ENCODE measurements at regions not wholly inside any gene's neighbourhood (a gene's known extent, or its start where the extent isn't known, plus 50 kb on each side); places are given as distances from the start of the nearest gene placed in this dataset.
A peak's percentile ranks its signal among the peaks of the same experiment; 100 is the strongest.

DNA sequence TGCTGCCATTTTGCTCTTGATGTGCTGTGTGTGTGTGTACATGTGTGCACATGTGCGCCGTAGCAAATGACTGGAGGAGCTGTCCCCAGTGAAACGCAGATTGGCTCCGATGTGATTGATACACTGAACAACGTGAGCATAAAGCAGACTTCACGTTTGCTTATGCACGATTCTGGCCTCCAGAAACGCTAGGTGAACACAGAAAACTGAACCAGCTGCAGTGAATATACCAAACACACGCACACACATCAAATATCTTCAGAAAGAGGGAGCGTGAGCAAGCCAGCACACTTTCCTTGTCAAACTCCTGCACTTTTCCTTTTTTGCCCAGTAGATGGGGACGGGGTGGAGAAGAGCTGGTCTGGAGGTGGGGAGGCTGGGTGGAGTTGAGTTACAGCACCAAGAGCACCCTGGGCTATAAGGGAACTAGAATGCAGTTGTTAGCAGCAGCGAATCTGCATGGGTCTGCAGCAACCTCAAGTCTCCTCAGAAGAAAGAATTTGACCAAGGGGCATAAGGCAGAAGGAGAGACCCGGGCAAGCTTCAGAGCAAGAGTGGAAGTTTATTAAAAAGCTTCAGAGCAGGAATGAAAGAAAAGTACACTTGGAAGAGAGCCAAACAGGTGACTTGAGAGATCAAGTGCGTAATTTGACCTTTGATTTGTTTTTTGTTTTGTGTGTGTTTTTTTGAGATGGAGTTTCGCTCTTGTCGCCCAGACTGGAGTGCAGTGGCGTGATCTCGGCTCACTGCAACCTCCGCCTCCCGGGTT is 77.8 kb upstream of the CADM1 start:
- DNase-seq (ENCODE audit: low spot score): no peak
- Histone ChIP-seq H3K4me3 (ENCODE audit: low read depth in 1 of 3, low read length in 3 of 3) (no peak overlapping the region), H3K27ac (ENCODE audit: low read depth in 1 of 2, low read length in 2 of 2) (peak overlapping the region; percentile 51 to 55), H3K36me3 (ENCODE audit: control insufficient read depth in 4 of 4, insufficient read depth in 3 of 4, low read depth in 1 of 4, low read length in 3 of 4) (no peaks in the 10 kb centered on the region), H3K27me3 (ENCODE audit: control insufficient read depth in 4 of 4, insufficient read depth in 4 of 4, low read length in 3 of 4) (no peaks in the 10 kb centered on the region), H3K4me1 (ENCODE audit: control insufficient read depth in 4 of 4, insufficient read depth in 4 of 4, low read length in 3 of 4) (peaks cover 0 to 8% (median 5%) of the 10 kb centered on the region in 4 donors), H3K9ac (ENCODE audit: low read depth in 1 of 2, low read length in 2 of 2) (peak overlapping the region in 1 of 2 donors; percentile 39), H3K9me3 (ENCODE audit: control insufficient read depth in 4 of 4, low read length in 3 of 4) (peaks cover 0 to 1% (median 0%) of the 10 kb centered on the region in 4 donors)
- 54% methylated on average over 20 of the region's 20 CpGs for WGBS
- TF ChIP-seq HNF4A (conservative IDR thresholded peaks at IDR 0.05): peak; percentile 48 to 75
- TF ChIP-seq, protein P1, sequence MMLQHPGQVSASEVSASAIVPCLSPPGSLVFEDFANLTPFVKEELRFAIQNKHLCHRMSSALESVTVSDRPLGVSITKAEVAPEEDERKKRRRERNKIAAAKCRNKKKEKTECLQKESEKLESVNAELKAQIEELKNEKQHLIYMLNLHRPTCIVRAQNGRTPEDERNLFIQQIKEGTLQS (IDR thresholded peaks at IDR 0.05): no peak
- TF ChIP-seq, protein P2, sequence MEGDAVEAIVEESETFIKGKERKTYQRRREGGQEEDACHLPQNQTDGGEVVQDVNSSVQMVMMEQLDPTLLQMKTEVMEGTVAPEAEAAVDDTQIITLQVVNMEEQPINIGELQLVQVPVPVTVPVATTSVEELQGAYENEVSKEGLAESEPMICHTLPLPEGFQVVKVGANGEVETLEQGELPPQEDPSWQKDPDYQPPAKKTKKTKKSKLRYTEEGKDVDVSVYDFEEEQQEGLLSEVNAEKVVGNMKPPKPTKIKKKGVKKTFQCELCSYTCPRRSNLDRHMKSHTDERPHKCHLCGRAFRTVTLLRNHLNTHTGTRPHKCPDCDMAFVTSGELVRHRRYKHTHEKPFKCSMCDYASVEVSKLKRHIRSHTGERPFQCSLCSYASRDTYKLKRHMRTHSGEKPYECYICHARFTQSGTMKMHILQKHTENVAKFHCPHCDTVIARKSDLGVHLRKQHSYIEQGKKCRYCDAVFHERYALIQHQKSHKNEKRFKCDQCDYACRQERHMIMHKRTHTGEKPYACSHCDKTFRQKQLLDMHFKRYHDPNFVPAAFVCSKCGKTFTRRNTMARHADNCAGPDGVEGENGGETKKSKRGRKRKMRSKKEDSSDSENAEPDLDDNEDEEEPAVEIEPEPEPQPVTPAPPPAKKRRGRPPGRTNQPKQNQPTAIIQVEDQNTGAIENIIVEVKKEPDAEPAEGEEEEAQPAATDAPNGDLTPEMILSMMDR (IDR thresholded peaks at IDR 0.05; ENCODE audit: low read depth, low read length, missing input control): peak; percentile 5
- TF ChIP-seq HNF4G (IDR thresholded peaks at IDR 0.05): no peak
- TF ChIP-seq, protein P3, sequence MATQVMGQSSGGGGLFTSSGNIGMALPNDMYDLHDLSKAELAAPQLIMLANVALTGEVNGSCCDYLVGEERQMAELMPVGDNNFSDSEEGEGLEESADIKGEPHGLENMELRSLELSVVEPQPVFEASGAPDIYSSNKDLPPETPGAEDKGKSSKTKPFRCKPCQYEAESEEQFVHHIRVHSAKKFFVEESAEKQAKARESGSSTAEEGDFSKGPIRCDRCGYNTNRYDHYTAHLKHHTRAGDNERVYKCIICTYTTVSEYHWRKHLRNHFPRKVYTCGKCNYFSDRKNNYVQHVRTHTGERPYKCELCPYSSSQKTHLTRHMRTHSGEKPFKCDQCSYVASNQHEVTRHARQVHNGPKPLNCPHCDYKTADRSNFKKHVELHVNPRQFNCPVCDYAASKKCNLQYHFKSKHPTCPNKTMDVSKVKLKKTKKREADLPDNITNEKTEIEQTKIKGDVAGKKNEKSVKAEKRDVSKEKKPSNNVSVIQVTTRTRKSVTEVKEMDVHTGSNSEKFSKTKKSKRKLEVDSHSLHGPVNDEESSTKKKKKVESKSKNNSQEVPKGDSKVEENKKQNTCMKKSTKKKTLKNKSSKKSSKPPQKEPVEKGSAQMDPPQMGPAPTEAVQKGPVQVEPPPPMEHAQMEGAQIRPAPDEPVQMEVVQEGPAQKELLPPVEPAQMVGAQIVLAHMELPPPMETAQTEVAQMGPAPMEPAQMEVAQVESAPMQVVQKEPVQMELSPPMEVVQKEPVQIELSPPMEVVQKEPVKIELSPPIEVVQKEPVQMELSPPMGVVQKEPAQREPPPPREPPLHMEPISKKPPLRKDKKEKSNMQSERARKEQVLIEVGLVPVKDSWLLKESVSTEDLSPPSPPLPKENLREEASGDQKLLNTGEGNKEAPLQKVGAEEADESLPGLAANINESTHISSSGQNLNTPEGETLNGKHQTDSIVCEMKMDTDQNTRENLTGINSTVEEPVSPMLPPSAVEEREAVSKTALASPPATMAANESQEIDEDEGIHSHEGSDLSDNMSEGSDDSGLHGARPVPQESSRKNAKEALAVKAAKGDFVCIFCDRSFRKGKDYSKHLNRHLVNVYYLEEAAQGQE (IDR thresholded peaks at IDR 0.05): no peak
- TF ChIP-seq GABPA (IDR thresholded peaks at IDR 0.05 in 1 of 2, conservative IDR thresholded peaks at IDR 0.05 in 1 of 2): no peak
- TF ChIP-seq JUND (IDR thresholded peaks at IDR 0.05): peak in 1 of 2 donors; percentile 54
- no peak for TF ChIP-seq EGR1 (IDR thresholded peaks at IDR 0.05; ENCODE audit: low read depth in 2 of 2)
- TF ChIP-seq, protein P4, sequence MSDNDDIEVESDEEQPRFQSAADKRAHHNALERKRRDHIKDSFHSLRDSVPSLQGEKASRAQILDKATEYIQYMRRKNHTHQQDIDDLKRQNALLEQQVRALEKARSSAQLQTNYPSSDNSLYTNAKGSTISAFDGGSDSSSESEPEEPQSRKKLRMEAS (IDR thresholded peaks at IDR 0.05): no peak
- no peak for TF ChIP-seq NR2F2 (IDR thresholded peaks at IDR 0.05)
- no peak for TF ChIP-seq FOXA2 (IDR thresholded peaks at IDR 0.05)
- TF ChIP-seq YY1 (IDR thresholded peaks at IDR 0.05): no peak
- peak; percentile 38 to 49 for TF ChIP-seq RAD21 (IDR thresholded peaks at IDR 0.05)
- TF ChIP-seq SP1 (IDR thresholded peaks at IDR 0.05): no peak
- peak; percentile 16 to 65 for TF ChIP-seq RXRA (IDR thresholded peaks at IDR 0.05)
- no peak for TF ChIP-seq FOXA1 (IDR thresholded peaks at IDR 0.05)
- TF ChIP-seq TAF1 (conservative IDR thresholded peaks at IDR 0.05): no peak
- TF ChIP-seq, protein P5, sequence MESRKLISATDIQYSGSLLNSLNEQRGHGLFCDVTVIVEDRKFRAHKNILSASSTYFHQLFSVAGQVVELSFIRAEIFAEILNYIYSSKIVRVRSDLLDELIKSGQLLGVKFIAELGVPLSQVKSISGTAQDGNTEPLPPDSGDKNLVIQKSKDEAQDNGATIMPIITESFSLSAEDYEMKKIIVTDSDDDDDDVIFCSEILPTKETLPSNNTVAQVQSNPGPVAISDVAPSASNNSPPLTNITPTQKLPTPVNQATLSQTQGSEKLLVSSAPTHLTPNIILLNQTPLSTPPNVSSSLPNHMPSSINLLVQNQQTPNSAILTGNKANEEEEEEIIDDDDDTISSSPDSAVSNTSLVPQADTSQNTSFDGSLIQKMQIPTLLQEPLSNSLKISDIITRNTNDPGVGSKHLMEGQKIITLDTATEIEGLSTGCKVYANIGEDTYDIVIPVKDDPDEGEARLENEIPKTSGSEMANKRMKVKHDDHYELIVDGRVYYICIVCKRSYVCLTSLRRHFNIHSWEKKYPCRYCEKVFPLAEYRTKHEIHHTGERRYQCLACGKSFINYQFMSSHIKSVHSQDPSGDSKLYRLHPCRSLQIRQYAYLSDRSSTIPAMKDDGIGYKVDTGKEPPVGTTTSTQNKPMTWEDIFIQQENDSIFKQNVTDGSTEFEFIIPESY (IDR thresholded peaks at IDR 0.05): no peak
